Hepatocyte (in vitro differentiated cells): ENCODE measurements at regions not wholly inside any gene's neighbourhood (a gene's known extent, or its start where the extent isn't known, plus 50 kb on each side); places are given as distances from the start of the nearest gene placed in this dataset.
A peak's percentile ranks its signal among the peaks of the same experiment; 100 is the strongest.

ENCODE experiments used
- DNase-seq: peaks from one replicate; pipeline ENCODE4 v3.0.0-alpha.2; 2016; ENCODE audit warnings: low spot score
- H2AFZ ChIP-seq: fragments of 200-600 bp; sonication (generic); 2 replicates; pipeline ENCODE4 v1.6.0; 2016; ENCODE audit warnings: antibody characterized with exemption, mild to moderate bottlenecking
- H3K27ac ChIP-seq: fragments of 200-600 bp; sonication (generic); 2 replicates; pipeline ENCODE4 v1.5.1; 2016; ENCODE audit warnings: mild to moderate bottlenecking
- H3K27me3 ChIP-seq: fragments of 200-600 bp; sonication (generic); 2 replicates; pipeline ENCODE4 v1.6.1; 2016
- H3K36me3 ChIP-seq: fragments of 200-600 bp; sonication (generic); replicated peaks from 2 replicates; pipeline ENCODE4 v1.5.1; 2016; ENCODE audit warnings: low read depth; ENCODE audit not compliant: insufficient read depth
- H3K4me1 ChIP-seq: fragments of 200-600 bp; sonication (generic); 2 replicates; pipeline ENCODE4 v1.5.1; 2016; ENCODE audit warnings: mild to moderate bottlenecking, moderate library complexity; ENCODE audit not compliant: insufficient read depth
- H3K4me2 ChIP-seq: fragments of 200-600 bp; sonication (generic); 2 replicates; pipeline ENCODE4 v1.6.0; 2016
- H3K4me3 ChIP-seq: fragments of 200-600 bp; sonication (generic); 2 replicates; pipeline ENCODE4 v1.5.1; 2016; ENCODE audit warnings: mild to moderate bottlenecking
- H3K79me2 ChIP-seq: fragments of 200-600 bp; sonication (generic); 2 replicates; pipeline ENCODE4 v1.6.0; 2017; ENCODE audit warnings: mild to moderate bottlenecking
- H3K9me2 ChIP-seq: fragments of 200-600 bp; sonication (generic); replicated peaks from 2 replicates; pipeline ENCODE4 v1.6.0; 2017; ENCODE audit warnings: mild to moderate bottlenecking; ENCODE audit not compliant: insufficient read depth
- H3K9me3 ChIP-seq: fragments of 200-600 bp; sonication (generic); 2 replicates; pipeline ENCODE4 v1.5.1; 2016; ENCODE audit warnings: low read depth, mild to moderate bottlenecking
- H4K20me1 ChIP-seq: fragments of 200-600 bp; sonication (generic); 2 replicates; pipeline ENCODE4 v1.6.0; 2016; ENCODE audit warnings: mild to moderate bottlenecking; ENCODE audit not compliant: insufficient read depth, poor library complexity, severe bottlenecking
- EZH2 ChIP-seq: fragments of 200-600 bp; sonication (generic); IDR thresholded peaks from 2 replicates; pipeline ENCODE4 v1.6.1; 2016; ENCODE audit warnings: antibody characterized with exemption, mild to moderate bottlenecking, borderline replicate concordance
- EZH2phosphoT487 ChIP-seq: fragments of 200-600 bp; sonication (generic); IDR thresholded peaks from one replicate; pipeline ENCODE4 v1.6.1; 2018; ENCODE audit warnings: antibody characterized with exemption, mild to moderate bottlenecking, low read depth, moderate library complexity; ENCODE audit not compliant: unreplicated experiment, severe bottlenecking
- WGBS: methylation state at CpG from one replicate; pipeline ENCODE4 v1.1.6; 2016; ENCODE audit warnings: low lambda C conversion rate; ENCODE audit errors: missing lambda C conversion rate; 5-methylcytosine and 5-hydroxymethylcytosine counted together
- TF ChIP-seq, protein P1 (sequence below): fragments of 200-600 bp; sonication (generic); IDR thresholded peaks from 2 replicates; pipeline ENCODE4 v1.5.1; 2016; ENCODE audit warnings: antibody characterized with exemption, mild to moderate bottlenecking; ENCODE audit not compliant: poor library complexity

DNA sequence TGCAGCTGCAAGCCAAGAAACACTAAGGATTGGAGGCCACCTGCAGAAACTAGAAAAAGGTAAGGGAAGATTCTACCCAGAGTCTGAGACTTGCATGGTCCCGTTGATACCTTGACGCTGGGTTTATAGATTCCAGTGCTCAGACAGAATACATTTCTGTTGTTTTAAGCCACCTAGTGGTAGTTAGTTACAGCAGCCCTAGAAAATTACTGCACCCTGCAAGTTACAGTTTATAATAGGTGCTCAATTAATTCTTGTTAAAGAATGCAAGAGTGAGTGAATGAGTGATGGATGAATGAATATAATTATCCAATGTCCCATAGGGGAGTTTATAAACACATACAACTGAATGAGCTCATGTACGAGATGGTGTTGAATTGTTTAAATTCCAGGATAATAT lies 453.1 kb upstream of the SLC35B3 start:
- Histone ChIP-seq H3K27me3 (no peaks in the 10 kb centered on the region), H3K79me2 (no peaks in the 10 kb centered on the region), H4K20me1 (no peaks in the 10 kb centered on the region), H3K9me2 (no peaks in the 10 kb centered on the region), H3K27ac (no peak overlapping the region), H3K4me2 (no peak overlapping the region), H3K36me3 (no peaks in the 10 kb centered on the region), H2AFZ (no peak overlapping the region), H3K4me3 (no peak overlapping the region), H3K4me1 (no peaks in the 10 kb centered on the region), H3K9me3 (no peaks in the 10 kb centered on the region)
- 77% methylated on average over 3 of the region's 3 CpGs for WGBS
- DNase-seq = no peak
- TF ChIP-seq EZH2phosphoT487 = no peak
- TF ChIP-seq, protein P1, sequence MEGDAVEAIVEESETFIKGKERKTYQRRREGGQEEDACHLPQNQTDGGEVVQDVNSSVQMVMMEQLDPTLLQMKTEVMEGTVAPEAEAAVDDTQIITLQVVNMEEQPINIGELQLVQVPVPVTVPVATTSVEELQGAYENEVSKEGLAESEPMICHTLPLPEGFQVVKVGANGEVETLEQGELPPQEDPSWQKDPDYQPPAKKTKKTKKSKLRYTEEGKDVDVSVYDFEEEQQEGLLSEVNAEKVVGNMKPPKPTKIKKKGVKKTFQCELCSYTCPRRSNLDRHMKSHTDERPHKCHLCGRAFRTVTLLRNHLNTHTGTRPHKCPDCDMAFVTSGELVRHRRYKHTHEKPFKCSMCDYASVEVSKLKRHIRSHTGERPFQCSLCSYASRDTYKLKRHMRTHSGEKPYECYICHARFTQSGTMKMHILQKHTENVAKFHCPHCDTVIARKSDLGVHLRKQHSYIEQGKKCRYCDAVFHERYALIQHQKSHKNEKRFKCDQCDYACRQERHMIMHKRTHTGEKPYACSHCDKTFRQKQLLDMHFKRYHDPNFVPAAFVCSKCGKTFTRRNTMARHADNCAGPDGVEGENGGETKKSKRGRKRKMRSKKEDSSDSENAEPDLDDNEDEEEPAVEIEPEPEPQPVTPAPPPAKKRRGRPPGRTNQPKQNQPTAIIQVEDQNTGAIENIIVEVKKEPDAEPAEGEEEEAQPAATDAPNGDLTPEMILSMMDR = peak; percentile 36

DNA sequence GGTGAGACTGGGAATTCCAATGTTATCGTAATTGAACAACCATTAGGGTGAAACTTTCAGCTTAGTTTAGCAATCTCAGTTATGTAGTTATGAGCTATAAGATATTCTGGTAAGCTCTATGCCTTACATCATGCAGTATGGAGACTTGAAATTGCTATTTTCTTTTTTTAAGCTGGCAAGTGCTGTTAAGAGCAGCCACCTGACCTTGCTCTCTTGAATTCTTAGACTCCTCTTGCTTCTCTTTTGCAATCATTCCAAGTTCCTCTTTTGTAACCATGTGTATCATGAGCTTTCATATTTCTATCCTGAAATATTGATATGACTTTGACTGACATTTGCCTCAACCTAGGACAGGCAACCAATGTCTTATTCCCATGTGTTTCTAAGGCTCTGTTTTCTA lies 446.3 kb upstream of the SLC35B3 start:
- TF ChIP-seq EZH2 (no peak), EZH2phosphoT487 (no peak)
- TF ChIP-seq, protein P1 = no peak
- H3K9me2 ChIP-seq = no peaks in the 10 kb centered on the region
- no peak overlapping the region for H3K27ac ChIP-seq
- no peaks in the 10 kb centered on the region for H3K4me1 ChIP-seq
- H3K4me3 ChIP-seq = no peak overlapping the region
- no peaks in the 10 kb centered on the region for H3K27me3 ChIP-seq
- no peaks in the 10 kb centered on the region for H3K79me2 ChIP-seq
- WGBS = 0% methylated on average over 1 of the region's 1 CpG
- no peaks in the 10 kb centered on the region for H4K20me1 ChIP-seq
- no peaks in the 10 kb centered on the region for H3K36me3 ChIP-seq
- no peak overlapping the region for H3K4me2 ChIP-seq
- DNase-seq = no peak
- H3K9me3 ChIP-seq = no peaks in the 10 kb centered on the region
- no peak overlapping the region for H2AFZ ChIP-seq

DNA sequence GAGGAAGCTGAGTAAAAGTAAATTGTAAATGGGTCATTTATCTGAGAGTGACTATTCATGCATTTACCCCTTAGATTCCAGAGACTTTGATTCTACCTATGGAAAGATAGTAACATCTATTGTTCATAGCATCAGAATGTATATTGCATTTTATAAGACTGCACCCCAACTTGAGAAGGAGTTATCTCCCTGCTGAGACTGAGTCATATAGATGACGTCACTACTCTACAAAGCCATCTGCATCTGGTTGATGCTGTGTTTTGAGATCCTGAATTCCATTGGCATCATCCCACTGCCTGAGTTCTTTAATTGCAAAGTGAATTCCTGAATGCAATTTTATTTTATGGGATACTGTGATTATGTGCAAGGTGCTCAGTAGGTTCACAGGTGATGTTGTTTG lies 444.0 kb upstream of the SLC35B3 start:
- no peak overlapping the region for H3K27ac ChIP-seq
- no peaks in the 10 kb centered on the region for H3K9me3 ChIP-seq
- no peaks in the 10 kb centered on the region for H3K9me2 ChIP-seq
- no peaks in the 10 kb centered on the region for H3K27me3 ChIP-seq
- WGBS = 100% methylated on average over 1 of the region's 1 CpG
- H3K79me2 ChIP-seq = no peaks in the 10 kb centered on the region
- no peak overlapping the region for H3K4me2 ChIP-seq
- H3K4me1 ChIP-seq = no peaks in the 10 kb centered on the region
- no peaks in the 10 kb centered on the region for H3K36me3 ChIP-seq
- no peak overlapping the region for H3K4me3 ChIP-seq
- no peaks in the 10 kb centered on the region for H4K20me1 ChIP-seq
- TF ChIP-seq, protein P1 = no peak
- no peak for TF ChIP-seq EZH2
- no peak for TF ChIP-seq EZH2phosphoT487
- H2AFZ ChIP-seq = no peak overlapping the region
- no peak for DNase-seq

DNA sequence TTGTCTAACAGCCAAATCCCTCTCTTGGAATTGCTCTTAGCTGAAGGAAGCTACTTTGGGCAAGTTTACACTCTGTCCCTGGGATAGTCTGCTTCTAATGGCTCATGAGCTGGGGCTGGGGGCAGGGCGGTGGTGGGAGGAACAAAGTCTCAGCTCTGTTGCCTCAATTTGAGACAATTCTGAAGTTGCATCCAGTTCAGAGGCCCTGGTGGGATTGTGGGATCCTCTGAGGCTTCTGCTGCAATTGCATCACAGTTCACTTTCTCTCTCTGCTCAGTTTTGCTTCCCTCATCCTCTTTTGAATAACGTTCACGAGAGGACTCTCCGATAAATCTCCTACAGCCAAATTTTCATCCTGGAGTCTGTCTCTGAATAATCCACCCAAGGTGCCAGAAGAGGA lies 440.6 kb upstream of the SLC35B3 start:
- Histone ChIP-seq H3K36me3 (no peaks in the 10 kb centered on the region), H3K9me3 (no peaks in the 10 kb centered on the region), H3K79me2 (no peaks in the 10 kb centered on the region), H3K4me1 (peaks cover 8% of the 10 kb centered on the region), H3K4me3 (no peak overlapping the region), H3K4me2 (no peak overlapping the region), H3K9me2 (no peaks in the 10 kb centered on the region), H3K27me3 (no peaks in the 10 kb centered on the region), H3K27ac (no peak overlapping the region), H2AFZ (no peak overlapping the region), H4K20me1 (no peaks in the 10 kb centered on the region)
- no peak for DNase-seq
- 87% methylated on average over 4 of the region's 4 CpGs for WGBS
- TF ChIP-seq EZH2 (no peak), EZH2phosphoT487 (no peak)
- TF ChIP-seq, protein P1 = no peak
